NCI-H2196 (cell line): ENCODE measurements at regions not wholly inside any gene's neighbourhood (a gene's known extent, or its start where the extent isn't known, plus 50 kb on each side); places are given as distances from the start of the nearest gene placed in this dataset.
A peak's percentile ranks its signal among the peaks of the same experiment; 100 is the strongest.

ENCODE experiments used
- DNase-seq: peaks from one replicate; lab custom pipeline; 2025; ENCODE audit not compliant: unreplicated experiment; lab: John Stamatoyannopoulos, UW

DNA sequence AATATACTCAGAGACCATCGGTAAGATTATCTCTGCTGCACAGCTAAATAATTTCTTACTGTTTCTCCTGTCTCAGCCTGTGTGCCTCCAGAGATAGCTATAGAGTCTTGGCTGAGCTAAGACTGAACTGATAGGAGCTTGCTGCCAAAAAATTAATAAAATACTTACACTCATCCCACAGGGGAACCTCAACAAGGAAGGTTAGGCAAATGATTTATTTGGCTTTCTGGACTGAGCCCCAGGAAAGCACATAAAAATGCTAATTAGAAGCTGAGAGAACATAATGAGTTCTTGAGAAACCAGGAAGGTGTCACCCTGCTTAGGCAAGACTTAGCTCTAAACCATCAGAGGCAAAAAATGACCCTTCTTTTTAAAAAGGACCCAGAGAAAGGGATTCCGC is 534.5 kb downstream of the TNS3 start:
- DNase-seq: no peak

GRCh38 chr7:47046949-47047348 is 535.0 kb downstream of the TNS3 start:
- no peak for DNase-seq

- DNase-seq: no peak
Measured at GRCh38 chr7:47045207-47046051, 536.5 kb downstream of the TNS3 start.

- no peak for DNase-seq
Measured at GRCh38 chr7:47044625-47045024, 537.3 kb downstream of the TNS3 start.

- DNase-seq: no peak
Measured at GRCh38 chr7:47043304-47043703, 538.6 kb downstream of the TNS3 start.

DNA sequence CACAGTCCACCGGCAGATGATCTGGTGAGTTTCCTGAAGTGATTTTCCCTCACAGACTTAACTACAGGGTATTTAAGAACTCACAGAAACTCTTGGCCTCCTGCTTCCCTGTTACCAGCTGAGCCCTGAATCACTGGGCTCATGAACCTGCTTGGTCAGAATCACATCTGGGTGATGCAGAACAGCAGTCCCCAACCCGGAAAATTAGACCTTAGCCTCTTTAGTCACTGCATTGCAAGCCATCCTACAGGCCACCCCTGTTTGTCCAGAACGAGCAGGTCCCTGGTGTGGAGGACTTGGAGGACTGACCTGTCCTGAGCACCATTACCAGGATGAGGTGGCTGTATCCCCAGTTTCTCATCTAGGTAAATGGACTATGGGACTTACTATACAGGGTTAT is 539.2 kb downstream of the TNS3 start:
- no peak for DNase-seq

GRCh38 chr7:47040795-47041347 is 541.0 kb downstream of the TNS3 start:
- no peak for DNase-seq

DNA sequence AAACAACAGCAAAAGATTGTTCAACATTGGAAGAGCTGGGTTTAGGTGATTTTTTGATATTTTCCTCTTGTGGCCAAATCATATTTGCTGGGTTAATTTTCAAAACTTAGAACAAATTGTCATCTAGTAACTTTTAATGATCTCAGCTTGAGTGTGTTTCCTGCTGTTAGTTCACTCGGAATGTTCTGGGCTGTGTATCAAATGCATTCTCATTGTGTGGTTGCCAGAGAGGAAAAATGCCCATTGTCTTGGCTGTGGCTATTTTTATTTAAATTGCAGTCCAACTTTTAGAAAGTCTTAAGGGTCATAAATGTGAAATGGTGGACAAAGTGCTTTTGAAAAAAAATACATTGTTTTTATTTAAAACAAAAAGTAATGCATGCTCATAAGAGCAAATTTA is 542.0 kb downstream of the TNS3 start:
- no peak for DNase-seq

DNA sequence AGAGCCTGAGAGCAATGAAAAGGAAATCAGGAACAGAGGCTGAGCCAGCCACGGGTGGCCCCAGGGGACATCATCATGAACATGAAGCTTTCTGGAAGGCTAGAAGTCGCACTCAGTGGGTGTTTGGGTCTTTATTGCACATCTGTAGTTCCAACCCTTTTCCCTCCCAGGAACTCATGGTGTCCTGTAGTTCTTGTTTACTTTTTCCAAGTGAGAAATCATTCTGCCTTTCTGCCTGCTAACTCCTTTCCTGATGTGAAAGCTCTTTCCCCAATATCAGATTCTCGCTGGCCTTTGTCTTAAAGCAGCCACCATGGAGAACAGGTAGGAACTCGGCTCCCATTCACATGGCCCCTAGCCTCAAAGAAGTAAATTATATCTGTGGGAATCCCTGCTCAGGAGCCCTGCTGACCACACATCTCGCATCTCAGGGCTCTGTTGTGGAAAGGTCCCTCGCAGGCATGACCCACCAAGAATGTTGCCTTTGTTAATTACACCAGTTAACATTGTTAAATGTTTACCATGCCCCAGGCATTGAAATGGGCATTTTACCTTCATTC is 542.7 kb downstream of the TNS3 start:
- no peak for DNase-seq

DNA sequence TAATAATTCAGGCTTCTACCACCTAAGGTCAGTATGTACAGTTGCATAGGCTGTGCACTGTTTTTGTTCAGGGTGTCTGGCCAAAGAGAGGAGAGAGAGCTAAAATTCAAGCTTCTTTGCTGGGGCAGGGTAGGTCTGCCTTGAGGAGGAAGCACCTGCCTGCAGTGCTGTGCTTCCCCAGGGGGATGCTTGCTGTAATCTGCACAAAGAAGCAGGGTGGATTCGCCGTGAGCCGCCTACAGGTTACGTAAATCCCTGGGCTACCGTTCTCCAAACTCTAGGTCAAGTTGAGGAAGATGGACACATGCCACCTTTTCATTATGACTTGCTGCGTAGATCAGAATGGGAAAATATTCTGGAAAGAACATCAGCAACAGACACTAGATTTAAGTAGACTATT is 543.3 kb downstream of the TNS3 start:
- no peak for DNase-seq

GRCh38 chr7:47037607-47038006 is 544.3 kb downstream of the TNS3 start:
- no peak for DNase-seq

- no peak for DNase-seq
Measured at GRCh38 chr7:47036909-47037308, 545.0 kb downstream of the TNS3 start.

- no peak for DNase-seq
Measured at GRCh38 chr7:47035522-47035921, 546.4 kb downstream of the TNS3 start.

DNA sequence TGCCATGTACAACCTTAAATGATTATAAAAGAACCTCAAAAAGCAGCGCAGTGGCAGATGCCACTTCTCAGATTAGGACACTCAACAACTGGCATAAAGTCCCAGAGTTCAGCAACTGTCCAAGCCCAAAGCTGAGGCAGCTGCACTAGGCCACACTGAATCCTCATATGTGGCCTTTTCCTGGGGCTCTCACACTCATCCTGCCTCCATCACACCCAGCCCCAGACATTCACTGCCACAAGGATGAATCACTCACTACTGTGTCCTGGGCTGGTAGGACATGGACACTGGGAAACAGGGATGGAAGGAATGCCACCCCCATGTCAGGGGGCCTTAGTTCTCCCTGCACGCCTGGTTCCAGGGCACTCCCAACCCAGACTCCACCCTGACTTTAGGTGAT is 547.7 kb downstream of the TNS3 start:
- no peak for DNase-seq

DNA sequence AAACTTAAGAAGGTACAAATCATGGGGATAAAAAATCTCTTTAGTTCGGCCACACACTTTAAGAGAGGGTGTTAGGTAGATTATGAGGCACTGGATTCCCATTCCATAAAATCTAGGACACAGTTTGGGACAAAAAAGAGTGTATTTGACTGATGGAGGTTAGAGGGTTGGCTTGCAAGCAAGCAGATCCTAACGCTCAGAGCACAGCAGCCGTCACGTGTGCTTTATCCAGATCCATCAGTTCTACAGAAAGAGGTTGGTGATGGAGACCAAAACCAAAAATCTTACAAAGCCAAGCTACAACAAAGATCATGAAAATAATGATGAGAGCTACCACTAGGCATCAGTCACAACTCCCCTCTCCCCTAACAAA is 549.4 kb downstream of the TNS3 start:
- DNase-seq: no peak

DNA sequence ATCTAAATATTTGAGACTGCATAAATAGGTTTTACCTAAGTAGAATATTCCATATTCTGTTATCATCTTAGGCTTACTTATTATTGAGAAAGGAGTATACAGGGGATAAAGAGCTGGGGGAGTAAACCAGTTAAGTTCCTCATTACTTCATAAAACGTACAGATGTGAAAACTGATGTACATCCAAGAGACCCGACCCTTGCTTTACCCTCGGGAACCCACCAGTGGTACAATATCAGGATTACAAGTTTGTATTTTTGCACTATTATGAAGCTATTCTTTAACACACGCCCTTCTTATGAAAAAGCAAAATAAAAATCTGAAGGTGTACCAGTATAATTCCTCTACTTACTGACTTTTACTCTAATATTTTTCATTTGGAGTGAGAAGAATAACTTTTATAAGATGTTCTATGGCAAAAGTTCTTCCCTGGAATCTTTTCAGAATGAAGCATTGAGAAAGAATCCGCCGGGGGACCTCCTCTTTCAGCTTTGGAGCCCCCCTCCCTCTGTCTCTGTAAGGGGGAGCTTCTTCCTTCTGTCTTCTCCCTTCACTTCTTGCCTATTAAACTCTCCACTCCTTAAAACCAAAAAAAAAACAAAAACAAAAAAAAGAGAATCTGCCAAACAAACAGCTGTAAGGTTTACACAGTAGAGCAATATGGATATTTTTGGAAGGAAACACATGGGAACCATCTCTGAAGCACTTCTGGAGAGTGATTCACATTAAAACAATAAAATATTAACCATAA is 550.0 kb downstream of the TNS3 start:
- no peak for DNase-seq

- DNase-seq: no peak
Measured at GRCh38 chr7:47028284-47028683, 553.6 kb downstream of the TNS3 start.

- no peak for DNase-seq
Measured at GRCh38 chr7:47027695-47028240, 554.1 kb downstream of the TNS3 start.

DNA sequence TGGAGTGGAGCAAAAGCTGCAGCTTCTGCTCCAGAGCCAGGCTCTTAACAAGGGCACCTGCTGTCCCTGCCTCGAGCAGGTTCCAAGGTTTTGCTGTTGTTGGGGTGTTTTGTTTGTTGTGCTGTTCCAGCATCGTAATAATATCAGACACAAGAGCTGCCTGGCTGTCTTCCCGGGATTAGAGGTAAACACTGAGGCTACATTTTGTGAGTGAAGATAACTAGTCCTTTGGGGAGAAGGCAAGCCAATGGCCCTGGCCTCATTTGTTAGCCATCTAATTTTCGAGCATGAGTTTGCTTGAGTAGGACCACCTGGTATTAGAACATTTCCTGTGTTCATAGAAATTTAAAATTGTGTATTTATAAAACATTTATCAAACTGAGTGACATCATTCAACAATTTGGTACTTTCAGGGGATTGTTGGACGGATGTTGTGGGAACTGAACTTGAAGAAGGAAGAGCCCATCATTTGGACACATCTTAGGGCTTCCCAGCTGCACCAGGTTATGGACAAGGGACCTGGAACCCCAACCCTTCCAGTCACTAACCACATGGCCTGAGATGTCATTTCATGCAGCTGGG is 555.0 kb downstream of the TNS3 start:
- DNase-seq: peak; percentile 72

- DNase-seq: no peak
Measured at GRCh38 chr7:47024991-47025390, 556.9 kb downstream of the TNS3 start.

GRCh38 chr7:47008461-47008860 is 573.5 kb downstream of the TNS3 start:
- DNase-seq: no peak
